Trophoblast cell (in vitro differentiated cells and primary cell): ENCODE measurements at regions not wholly inside any gene's neighbourhood (a gene's known extent, or its start where the extent isn't known, plus 50 kb on each side); places are given as distances from the start of the nearest gene placed in this dataset.

Source experiments
- DNase-seq, 2 donors: peaks; one replicate each; pipeline ENCODE4 v3.0.0-alpha.2; 2016
- H2AFZ ChIP-seq: 2 replicates; pipeline ENCODE4 v1.6.1; 2013; ENCODE audit warnings: low read length, moderate library complexity, mild to moderate bottlenecking; ENCODE audit not compliant: insufficient read depth, poor library complexity
- H2AK5ac ChIP-seq: 2 replicates; pipeline ENCODE4 v1.6.1; 2013; ENCODE audit warnings: mild to moderate bottlenecking, low read length
- H2BK120ac ChIP-seq: 2 replicates; pipeline ENCODE4 v1.6.1; 2013; ENCODE audit warnings: low read length, mild to moderate bottlenecking, moderate library complexity; ENCODE audit not compliant: insufficient read depth, poor library complexity
- H2BK12ac ChIP-seq: 2 replicates; pipeline ENCODE4 v1.6.1; 2013; ENCODE audit warnings: mild to moderate bottlenecking, low read length, moderate library complexity
- H2BK5ac ChIP-seq: 2 replicates; pipeline ENCODE4 v1.6.1; 2013; ENCODE audit warnings: low read length, low read depth, moderate library complexity, mild to moderate bottlenecking; ENCODE audit not compliant: poor library complexity
- H3K14ac ChIP-seq: 2 replicates; pipeline ENCODE4 v1.6.1; 2013; ENCODE audit warnings: mild to moderate bottlenecking, low read length
- H3K18ac ChIP-seq: 2 replicates; pipeline ENCODE4 v1.6.1; 2013; ENCODE audit warnings: mild to moderate bottlenecking, low read length
- H3K23ac ChIP-seq: 2 replicates; pipeline ENCODE4 v1.6.1; 2013; ENCODE audit warnings: low read length
- H3K27ac ChIP-seq: 2 replicates; pipeline ENCODE4 v1.5.1; 2013; ENCODE audit warnings: low read depth, mild to moderate bottlenecking, inconsistent platforms, low read length, moderate library complexity
- H3K27me3 ChIP-seq: 2 replicates; pipeline ENCODE4 v1.6.1; 2013; ENCODE audit warnings: inconsistent platforms, mild to moderate bottlenecking, low read length, moderate library complexity; ENCODE audit not compliant: insufficient read depth
- H3K36me3 ChIP-seq, 2 experiments: 1 replicate in 1 of 2; 2 replicates in 1 of 2; pipeline ENCODE4 v1.6.1; 2013; ENCODE audit warnings: low read length in 2 of 2, mild to moderate bottlenecking in 2 of 2, moderate library complexity in 1 of 2; ENCODE audit not compliant: insufficient read depth in 2 of 2, control insufficient read depth in 1 of 2
- H3K4ac ChIP-seq: 2 replicates; pipeline ENCODE4 v1.6.1; 2013; ENCODE audit warnings: low read depth, mild to moderate bottlenecking, low read length, moderate library complexity
- H3K4me1 ChIP-seq, 2 experiments: 1 replicate in 1 of 2; 2 replicates in 1 of 2; pipeline ENCODE4 v1.6.1; 2013; ENCODE audit warnings: low read length in 2 of 2, mild to moderate bottlenecking in 2 of 2, moderate library complexity in 1 of 2; ENCODE audit not compliant: insufficient read depth in 2 of 2, control insufficient read depth in 1 of 2
- H3K4me2 ChIP-seq: 2 replicates; pipeline ENCODE4 v1.6.1; 2013; ENCODE audit warnings: inconsistent platforms, mild to moderate bottlenecking, low read length, moderate library complexity
- H3K4me3 ChIP-seq: 2 replicates; pipeline ENCODE4 v1.5.1; 2013; ENCODE audit warnings: mild to moderate bottlenecking, low read depth, low read length, inconsistent platforms
- H3K79me1 ChIP-seq: one replicate; pipeline ENCODE4 v1.6.1; 2013; ENCODE audit warnings: low read length
- H3K79me2 ChIP-seq: 2 replicates; pipeline ENCODE4 v1.6.1; 2013; ENCODE audit warnings: low read length, mild to moderate bottlenecking; ENCODE audit not compliant: control insufficient read depth, insufficient read depth, poor library complexity
- H3K9ac ChIP-seq: 2 replicates; pipeline ENCODE4 v1.6.1; 2013; ENCODE audit warnings: mild to moderate bottlenecking, low read length
- H3K9me3 ChIP-seq: 2 replicates; pipeline ENCODE4 v1.6.1; 2013; ENCODE audit warnings: low read depth, mild to moderate bottlenecking, control low read depth, inconsistent platforms, low read length; ENCODE audit not compliant: insufficient read depth
- H4K12ac ChIP-seq: 2 replicates; pipeline ENCODE4 v1.6.1; 2013; ENCODE audit warnings: low read depth, mild to moderate bottlenecking, low read length, moderate library complexity
- H4K8ac ChIP-seq: 2 replicates; pipeline ENCODE4 v1.6.1; 2013; ENCODE audit warnings: low read depth, mild to moderate bottlenecking, low read length, moderate library complexity
- H4K91ac ChIP-seq: one replicate; pipeline ENCODE4 v1.6.1; 2013; ENCODE audit warnings: low read depth, mild to moderate bottlenecking, low read length, moderate library complexity
- WGBS: extraction: QIAGEN DNeasy Blood & Tissue Kit; methylation state at CpG from one replicate; pipeline ENCODE4 v1.1.7; 2013; ENCODE audit warnings: missing lambda C conversion rate; ENCODE audit not compliant: insufficient read length, insufficient coverage; ENCODE audit errors: extremely low coverage; 5-methylcytosine and 5-hydroxymethylcytosine counted together

DNA sequence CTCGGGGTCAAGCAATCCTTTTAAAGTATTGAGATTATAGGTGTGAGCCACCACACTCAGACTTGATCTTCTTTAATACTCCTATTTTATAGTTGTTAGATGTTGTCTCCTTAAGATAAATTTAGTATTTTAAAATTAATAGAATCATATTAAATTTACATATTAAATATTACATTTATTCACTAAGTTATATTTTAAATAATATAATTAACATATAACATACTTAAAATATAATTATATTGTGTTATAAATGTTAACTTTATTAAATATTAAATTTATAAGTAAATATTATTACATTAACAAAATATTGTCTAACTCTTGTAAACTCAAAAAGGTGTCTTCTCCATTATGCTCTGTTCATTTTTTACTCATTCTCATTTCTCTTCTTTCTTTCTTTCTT lies 675.9 kb upstream of the ADGRL4 start:
- no peak overlapping the region for H2BK12ac ChIP-seq
- H2BK120ac ChIP-seq = no peak overlapping the region
- no peaks in the 10 kb centered on the region for H3K27me3 ChIP-seq
- H3K18ac ChIP-seq = no peak overlapping the region
- H3K79me2 ChIP-seq = no peaks in the 10 kb centered on the region
- H3K4me2 ChIP-seq = no peak overlapping the region
- H3K4me1 ChIP-seq = no peaks in the 10 kb centered on the region
- H3K79me1 ChIP-seq = no peaks in the 10 kb centered on the region
- H2AK5ac ChIP-seq = no peak overlapping the region
- no peak overlapping the region for H2BK5ac ChIP-seq
- no peak for DNase-seq
- H3K4ac ChIP-seq = no peak overlapping the region
- no CpG with 5 or more reads among the region's 1 CpG for WGBS
- H3K9me3 ChIP-seq = no peaks in the 10 kb centered on the region
- no peak overlapping the region for H3K9ac ChIP-seq
- no peak overlapping the region for H4K8ac ChIP-seq
- no peak overlapping the region for H2AFZ ChIP-seq
- H3K23ac ChIP-seq = no peak overlapping the region
- no peak overlapping the region for H4K12ac ChIP-seq
- no peaks in the 10 kb centered on the region for H3K36me3 ChIP-seq
- no peak overlapping the region for H4K91ac ChIP-seq
- H3K4me3 ChIP-seq = no peak overlapping the region
- H3K14ac ChIP-seq = no peak overlapping the region
- no peak overlapping the region for H3K27ac ChIP-seq

DNA sequence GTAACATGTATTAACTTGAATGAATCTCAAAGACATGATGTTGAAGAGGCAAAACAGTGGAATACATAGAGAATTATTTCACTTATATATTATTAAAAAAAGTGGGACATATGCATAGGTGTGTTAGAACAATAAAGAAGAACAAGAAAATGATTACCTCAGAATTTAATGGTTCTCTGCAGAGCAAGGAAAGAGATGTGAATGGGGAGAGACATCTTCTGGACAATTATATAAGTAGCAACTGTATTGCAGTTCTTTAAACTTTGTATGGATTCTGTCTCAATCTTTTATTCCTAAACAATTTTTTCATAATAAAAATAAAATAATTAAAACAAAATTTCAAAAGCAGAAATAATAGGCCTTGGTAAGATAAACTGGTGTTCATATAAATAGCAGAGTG lies 674.9 kb upstream of the ADGRL4 start:
- Histone ChIP-seq H3K4ac (no peak overlapping the region), H3K79me2 (no peaks in the 10 kb centered on the region), H3K4me1 (no peaks in the 10 kb centered on the region), H3K79me1 (no peaks in the 10 kb centered on the region), H3K18ac (no peak overlapping the region), H3K23ac (no peak overlapping the region), H4K91ac (no peak overlapping the region), H2AFZ (no peak overlapping the region), H2BK12ac (no peak overlapping the region), H3K14ac (no peak overlapping the region), H2BK5ac (no peak overlapping the region), H3K27ac (no peak overlapping the region), H4K8ac (no peak overlapping the region), H2BK120ac (no peak overlapping the region), H4K12ac (no peak overlapping the region), H3K9ac (no peak overlapping the region), H3K4me2 (no peak overlapping the region), H3K36me3 (no peaks in the 10 kb centered on the region), H3K4me3 (no peak overlapping the region), H3K27me3 (no peaks in the 10 kb centered on the region), H2AK5ac (no peak overlapping the region), H3K9me3 (no peaks in the 10 kb centered on the region)
- no peak for DNase-seq

DNA sequence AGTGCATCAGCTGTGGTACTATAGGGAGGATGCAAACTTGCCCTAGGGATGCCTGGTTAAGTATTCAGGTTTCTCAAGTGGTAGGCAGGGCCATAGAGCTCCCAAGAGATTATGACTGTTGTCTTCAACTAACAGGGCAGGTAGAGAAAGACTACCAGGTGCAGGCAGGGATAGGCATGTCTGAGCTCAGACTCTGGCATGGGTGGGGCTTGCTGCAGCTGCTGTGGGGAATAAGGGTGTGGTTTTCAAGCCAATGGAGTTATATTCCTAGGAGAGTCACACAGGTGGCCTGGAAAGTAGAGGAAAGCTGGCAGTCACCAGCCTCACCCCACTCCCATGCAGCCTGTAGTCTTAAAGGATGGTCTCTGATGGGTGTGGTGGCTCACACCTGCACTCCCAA lies 673.4 kb upstream of the ADGRL4 start:
- no peak overlapping the region for H2BK5ac ChIP-seq
- H3K4ac ChIP-seq = no peak overlapping the region
- H3K14ac ChIP-seq = no peak overlapping the region
- no peak overlapping the region for H2BK120ac ChIP-seq
- H4K12ac ChIP-seq = no peak overlapping the region
- H3K27ac ChIP-seq = no peak overlapping the region
- no peaks in the 10 kb centered on the region for H3K4me1 ChIP-seq
- no peak overlapping the region for H3K4me3 ChIP-seq
- H3K23ac ChIP-seq = no peak overlapping the region
- no peaks in the 10 kb centered on the region for H3K36me3 ChIP-seq
- H3K27me3 ChIP-seq = no peaks in the 10 kb centered on the region
- no peaks in the 10 kb centered on the region for H3K9me3 ChIP-seq
- H3K79me1 ChIP-seq = no peaks in the 10 kb centered on the region
- H2BK12ac ChIP-seq = no peak overlapping the region
- no peak overlapping the region for H3K4me2 ChIP-seq
- H2AFZ ChIP-seq = no peak overlapping the region
- no peak overlapping the region for H4K91ac ChIP-seq
- no peaks in the 10 kb centered on the region for H3K79me2 ChIP-seq
- no peak overlapping the region for H4K8ac ChIP-seq
- DNase-seq = no peak
- H2AK5ac ChIP-seq = no peak overlapping the region
- H3K9ac ChIP-seq = no peak overlapping the region
- H3K18ac ChIP-seq = no peak overlapping the region

DNA sequence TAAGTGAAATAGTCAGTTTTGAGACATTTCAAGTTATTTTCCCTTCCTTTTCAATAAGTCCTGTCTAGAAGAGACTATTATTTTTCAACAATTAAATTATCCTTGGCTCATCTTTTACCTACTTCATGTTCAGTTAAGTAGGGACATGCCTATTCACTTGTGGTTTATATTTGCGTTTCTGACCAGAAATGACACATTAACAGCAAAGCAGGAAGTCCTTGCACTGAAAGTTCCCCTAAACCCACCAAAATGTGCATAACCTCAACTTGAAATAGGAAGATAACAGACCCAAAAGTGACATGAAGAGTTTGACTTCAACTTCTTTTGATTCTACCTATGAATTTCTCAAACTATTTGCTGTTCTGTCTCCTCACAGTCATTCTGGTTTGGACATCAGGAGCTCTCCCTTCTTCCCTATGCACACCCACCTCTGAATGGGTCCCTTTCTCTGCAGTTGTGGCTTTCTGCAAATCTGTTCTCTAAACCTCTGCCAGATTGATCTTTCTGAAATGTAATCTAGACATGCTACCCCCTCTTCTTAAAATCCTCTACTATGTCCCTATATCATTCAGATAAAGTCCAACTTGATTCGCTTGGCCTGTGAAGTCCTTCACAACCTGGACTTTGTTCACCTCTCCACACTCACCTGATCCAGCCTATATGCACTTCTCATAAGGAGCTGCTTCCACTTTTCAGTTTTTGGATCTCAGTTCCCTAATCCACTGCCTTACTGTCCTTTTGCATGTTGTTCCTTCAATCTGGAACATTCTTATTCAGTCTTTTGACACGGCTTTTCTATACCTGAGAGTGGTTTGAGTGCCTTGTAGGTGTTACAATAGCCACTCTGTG lies 661.5 kb upstream of the ADGRL4 start:
- no CpG with 5 or more reads among the region's 3 CpGs for WGBS
- no peak overlapping the region for H2BK5ac ChIP-seq
- H3K4me3 ChIP-seq = no peak overlapping the region
- H2BK12ac ChIP-seq = no peak overlapping the region
- no peak overlapping the region for H2AK5ac ChIP-seq
- H4K91ac ChIP-seq = no peak overlapping the region
- no peak overlapping the region for H3K18ac ChIP-seq
- H3K4me2 ChIP-seq = no peak overlapping the region
- H4K8ac ChIP-seq = no peak overlapping the region
- H3K23ac ChIP-seq = no peak overlapping the region
- H3K9ac ChIP-seq = no peak overlapping the region
- no peaks in the 10 kb centered on the region for H3K79me2 ChIP-seq
- no peak overlapping the region for H3K14ac ChIP-seq
- H2BK120ac ChIP-seq = no peak overlapping the region
- H4K12ac ChIP-seq = no peak overlapping the region
- no peaks in the 10 kb centered on the region for H3K79me1 ChIP-seq
- DNase-seq = no peak
- H3K4me1 ChIP-seq = no peaks in the 10 kb centered on the region
- no peak overlapping the region for H3K27ac ChIP-seq
- no peaks in the 10 kb centered on the region for H3K27me3 ChIP-seq
- no peaks in the 10 kb centered on the region for H3K36me3 ChIP-seq
- H3K4ac ChIP-seq = no peak overlapping the region
- no peaks in the 10 kb centered on the region for H3K9me3 ChIP-seq
- no peak overlapping the region for H2AFZ ChIP-seq
